OCI-LY7 (cell line): ENCODE measurements at regions not wholly inside any gene's neighbourhood (a gene's known extent, or its start where the extent isn't known, plus 50 kb on each side); places are given as distances from the start of the nearest gene placed in this dataset.

Source experiments
- BruUV-seq: library from RNA; stranded (reverse); fragments of 400-500 nt; replicated peaks from 2 replicates; lab custom pipeline; 2021; lab: Mats Ljungman, UMichigan
- CTCF ChIA-PET: fragments of 300-600 bp; sonication (Branson Sonifier 250); formaldehyde crosslinking; loops from one replicate; lab custom pipeline; 2022; ENCODE audit warnings: antibody characterized with exemption; ENCODE audit not compliant: unreplicated experiment; lab: Charles Lee
- POLR2A ChIA-PET: fragments of 300-600 bp; sonication (Branson Sonifier 250); formaldehyde crosslinking; loops from one replicate; lab custom pipeline; 2022; ENCODE audit warnings: antibody characterized with exemption; lab: Charles Lee
- DNase-seq: peaks from one replicate; pipeline ENCODE4 v3.0.0-alpha.2; 2015; ENCODE audit warnings: low spot score
- H2AFZ ChIP-seq: fragments of 200-600 bp; sonication (generic), shearing (Covaris generic); 2 replicates; pipeline ENCODE4 v1.6.1; 2014; ENCODE audit warnings: mild to moderate bottlenecking, antibody characterized with exemption, low read length, moderate library complexity
- H3K27ac ChIP-seq: fragments of 200-600 bp; sonication (generic); 2 replicates; pipeline ENCODE4 v1.5.1; 2014; ENCODE audit warnings: mixed run types, low read depth, mild to moderate bottlenecking, moderate library complexity, low read length, inconsistent platforms; ENCODE audit not compliant: poor library complexity, severe bottlenecking
- H3K36me3 ChIP-seq: fragments of 200-600 bp; sonication (generic); 2 replicates; pipeline ENCODE4 v1.6.1; 2014; ENCODE audit warnings: mild to moderate bottlenecking, antibody characterized with exemption, low read length, moderate library complexity, mixed read lengths; ENCODE audit not compliant: insufficient read depth
- H3K4me1 ChIP-seq: fragments of 200-600 bp; sonication (generic); 2 replicates; pipeline ENCODE4 v1.5.1; 2014; ENCODE audit warnings: mild to moderate bottlenecking, low read length; ENCODE audit not compliant: insufficient read depth, poor library complexity, severe bottlenecking
- H3K4me2 ChIP-seq: fragments of 200-600 bp; sonication (generic); 2 replicates; pipeline ENCODE4 v1.6.1; 2014; ENCODE audit warnings: mild to moderate bottlenecking, low read length
- H3K4me3 ChIP-seq: fragments of 200-600 bp; sonication (generic); 2 replicates; pipeline ENCODE4 v1.5.1; 2014; ENCODE audit warnings: mild to moderate bottlenecking, low read depth, low read length; ENCODE audit not compliant: poor library complexity, severe bottlenecking
- H3K79me2 ChIP-seq: fragments of 200-600 bp; sonication (generic); 2 replicates; pipeline ENCODE4 v1.6.1; 2016; ENCODE audit warnings: low read depth, mild to moderate bottlenecking, low read length, moderate library complexity, mixed read lengths; ENCODE audit not compliant: insufficient read depth
- H3K9me2 ChIP-seq: fragments of 200-600 bp; sonication (generic); 2 replicates; pipeline ENCODE4 v1.6.1; 2016; ENCODE audit warnings: mild to moderate bottlenecking, low read length, mixed read lengths; ENCODE audit not compliant: insufficient read depth
- H3K9me3 ChIP-seq: fragments of 200-600 bp; sonication (generic); 2 replicates; pipeline ENCODE4 v1.6.1; 2014; ENCODE audit warnings: mild to moderate bottlenecking, mixed run types, low read length, mixed read lengths
- H4K20me1 ChIP-seq: fragments of 200-600 bp; sonication (generic); 2 replicates; pipeline ENCODE4 v1.6.1; 2014; ENCODE audit warnings: mild to moderate bottlenecking, antibody characterized with exemption, low read length, moderate library complexity, mixed read lengths; ENCODE audit not compliant: insufficient read depth
- EZH2phosphoT487 ChIP-seq: fragments of 200-600 bp; sonication (generic); IDR thresholded peaks from 2 replicates; pipeline ENCODE4 v1.6.1; 2018; ENCODE audit warnings: low read depth, borderline replicate concordance, mild to moderate bottlenecking, mixed run types, antibody characterized with exemption, low read length, moderate library complexity, mixed read lengths
- intact Hi-C: fragments of 100-400 bp; cut with micrococcal nuclease; formaldehyde crosslinking; loops from one replicate; pipeline ENCODE4 v1.10.0; 2022; ENCODE audit not compliant: unreplicated experiment
- TF ChIP-seq, protein P1 (sequence below): fragments of 200-600 bp; sonication (generic); conservative IDR thresholded peaks from 2 replicates; pipeline ENCODE4 v1.5.1; 2014; ENCODE audit warnings: mild to moderate bottlenecking, antibody characterized with exemption, low read length, moderate library complexity, mixed read lengths

DNA sequence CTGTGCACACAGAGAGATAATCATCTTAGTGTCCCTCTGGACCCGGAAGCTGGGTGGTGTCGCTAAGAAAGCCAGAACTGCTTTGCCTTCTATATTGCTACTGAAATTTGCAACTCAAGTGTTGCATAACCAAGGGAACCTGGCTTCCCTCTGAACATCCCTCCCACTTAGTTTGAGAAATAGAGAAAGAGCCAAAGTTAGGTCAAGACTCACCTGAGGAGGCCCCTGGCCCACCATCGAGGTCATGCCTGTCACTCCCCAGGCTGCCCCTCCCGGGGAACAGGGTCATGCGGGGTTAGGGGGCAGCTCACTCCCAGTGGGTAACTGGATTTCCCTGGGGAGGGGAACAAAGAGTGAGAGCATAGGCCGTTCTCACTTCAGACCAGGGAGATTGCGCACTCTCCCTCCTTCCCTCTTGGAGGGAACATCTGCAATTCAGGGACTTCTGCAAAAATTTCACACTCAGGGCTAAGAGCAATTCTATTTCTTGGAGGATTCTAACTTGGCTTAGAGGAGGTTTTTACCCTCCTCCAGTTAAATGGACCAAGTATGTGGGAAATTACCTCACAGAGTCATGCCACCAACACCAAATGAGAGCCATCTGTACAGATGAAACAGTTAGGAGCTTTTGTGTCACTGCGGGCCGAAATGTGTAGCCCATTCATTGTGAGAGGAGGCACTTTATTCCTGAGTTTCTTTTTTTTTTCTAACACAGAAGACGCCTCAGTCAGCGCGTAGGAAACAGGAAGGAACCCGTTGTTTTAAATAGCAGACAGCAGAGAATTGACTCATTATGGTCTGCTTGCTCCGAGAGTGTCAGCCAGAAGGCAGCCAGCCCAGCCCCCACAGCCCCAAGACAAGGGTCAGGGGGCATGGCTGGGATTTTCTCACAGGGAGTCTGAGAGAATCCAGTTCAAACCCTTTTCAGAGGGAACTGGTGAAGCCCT is 221.3 kb downstream of the ARHGAP12 start:
- intact Hi-C loops, result no loop called here
- TF ChIP-seq EZH2phosphoT487, result no peak
- TF ChIP-seq, protein P1, sequence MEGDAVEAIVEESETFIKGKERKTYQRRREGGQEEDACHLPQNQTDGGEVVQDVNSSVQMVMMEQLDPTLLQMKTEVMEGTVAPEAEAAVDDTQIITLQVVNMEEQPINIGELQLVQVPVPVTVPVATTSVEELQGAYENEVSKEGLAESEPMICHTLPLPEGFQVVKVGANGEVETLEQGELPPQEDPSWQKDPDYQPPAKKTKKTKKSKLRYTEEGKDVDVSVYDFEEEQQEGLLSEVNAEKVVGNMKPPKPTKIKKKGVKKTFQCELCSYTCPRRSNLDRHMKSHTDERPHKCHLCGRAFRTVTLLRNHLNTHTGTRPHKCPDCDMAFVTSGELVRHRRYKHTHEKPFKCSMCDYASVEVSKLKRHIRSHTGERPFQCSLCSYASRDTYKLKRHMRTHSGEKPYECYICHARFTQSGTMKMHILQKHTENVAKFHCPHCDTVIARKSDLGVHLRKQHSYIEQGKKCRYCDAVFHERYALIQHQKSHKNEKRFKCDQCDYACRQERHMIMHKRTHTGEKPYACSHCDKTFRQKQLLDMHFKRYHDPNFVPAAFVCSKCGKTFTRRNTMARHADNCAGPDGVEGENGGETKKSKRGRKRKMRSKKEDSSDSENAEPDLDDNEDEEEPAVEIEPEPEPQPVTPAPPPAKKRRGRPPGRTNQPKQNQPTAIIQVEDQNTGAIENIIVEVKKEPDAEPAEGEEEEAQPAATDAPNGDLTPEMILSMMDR, result no peak
- Histone ChIP-seq H3K4me2 (no peak overlapping the region), H3K36me3 (no peaks in the 10 kb centered on the region), H3K4me1 (no peaks in the 10 kb centered on the region), H3K9me3 (no peaks in the 10 kb centered on the region), H3K27ac (no peak overlapping the region), H3K9me2 (no peaks in the 10 kb centered on the region), H3K4me3 (no peak overlapping the region), H2AFZ (no peak overlapping the region), H4K20me1 (no peaks in the 10 kb centered on the region), H3K79me2 (no peaks in the 10 kb centered on the region)
- ChIA-PET CTCF (no interaction called here), POLR2A (no interaction called here)
- DNase-seq, result peak; percentile 3
- no TSS peak for BruUV-seq

- Histone ChIP-seq H3K36me3 (no peaks in the 10 kb centered on the region), H3K4me1 (no peaks in the 10 kb centered on the region), H3K9me3 (no peaks in the 10 kb centered on the region), H3K27ac (no peak overlapping the region), H3K4me3 (no peak overlapping the region), H3K4me2 (no peak overlapping the region), H2AFZ (no peak overlapping the region), H4K20me1 (no peaks in the 10 kb centered on the region), H3K9me2 (no peaks in the 10 kb centered on the region), H3K79me2 (no peaks in the 10 kb centered on the region)
- ChIA-PET POLR2A (interaction anchor here (1.1 kb wide), 1 partner anchor 19 kb away, joined by 3 read pairs; no protein-coding TSS in a partner anchor), CTCF (no interaction called here)
- TF ChIP-seq, protein P1, result no peak
- TF ChIP-seq EZH2phosphoT487, result no peak
- BruUV-seq, result no TSS peak
- intact Hi-C loops, result no loop called here
- DNase-seq, result no peak
These were observed 222.1 kb downstream of the ARHGAP12 start for GRCh38 chr10:31706464-31707092.

DNA sequence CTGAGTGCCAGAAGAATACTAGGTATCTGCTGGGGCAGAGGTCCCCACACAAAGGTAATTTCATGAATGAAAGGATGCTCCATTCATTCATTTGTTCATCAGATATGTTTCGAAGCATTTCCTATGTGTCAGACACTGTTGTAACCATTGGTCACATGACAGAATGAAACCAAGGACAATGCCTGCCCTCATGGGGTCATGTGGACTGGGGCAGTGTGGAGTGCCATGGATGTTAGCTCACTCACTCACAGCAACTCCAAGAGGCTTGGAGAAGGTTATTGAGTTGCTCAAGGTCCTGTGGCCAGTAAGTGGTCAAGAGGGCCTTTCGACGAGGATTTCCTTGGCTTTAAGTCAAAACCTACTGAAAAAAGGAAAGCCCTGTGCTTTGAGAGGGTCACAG is 223.5 kb downstream of the ARHGAP12 start:
- no peak overlapping the region for H3K4me2 ChIP-seq
- no peak overlapping the region for H3K27ac ChIP-seq
- H3K9me2 ChIP-seq, result no peaks in the 10 kb centered on the region
- BruUV-seq, result no TSS peak
- no peaks in the 10 kb centered on the region for H3K79me2 ChIP-seq
- ChIA-PET POLR2A (no interaction called here), CTCF (no interaction called here)
- H2AFZ ChIP-seq, result no peak overlapping the region
- intact Hi-C loops, result no loop called here
- H3K4me1 ChIP-seq, result no peaks in the 10 kb centered on the region
- H3K4me3 ChIP-seq, result no peak overlapping the region
- H3K9me3 ChIP-seq, result no peaks in the 10 kb centered on the region
- H4K20me1 ChIP-seq, result no peaks in the 10 kb centered on the region
- H3K36me3 ChIP-seq, result no peaks in the 10 kb centered on the region
- TF ChIP-seq, protein P1, result no peak
- no peak for TF ChIP-seq EZH2phosphoT487
- no peak for DNase-seq
